ENCODE measurements at regions not wholly inside any gene's neighbourhood (a gene's known extent, or its start where the extent isn't known, plus 50 kb on each side); places are given as distances from the start of the nearest gene placed in this dataset.
A peak's percentile ranks its signal among the peaks of the same experiment; 100 is the strongest.

GRCh38 chrX:46447384-46447783, 97.8 kb downstream of the ZNF674 start:
- no peak for DNase-seq

- peak; percentile 92 for DNase-seq
These were observed 98.4 kb downstream of the ZNF674 start for GRCh38 chrX:46446727-46447378.

- peak; percentile 24 for DNase-seq
These were observed 101.2 kb downstream of the ZNF674 start for GRCh38 chrX:46444011-46444410.

DNA sequence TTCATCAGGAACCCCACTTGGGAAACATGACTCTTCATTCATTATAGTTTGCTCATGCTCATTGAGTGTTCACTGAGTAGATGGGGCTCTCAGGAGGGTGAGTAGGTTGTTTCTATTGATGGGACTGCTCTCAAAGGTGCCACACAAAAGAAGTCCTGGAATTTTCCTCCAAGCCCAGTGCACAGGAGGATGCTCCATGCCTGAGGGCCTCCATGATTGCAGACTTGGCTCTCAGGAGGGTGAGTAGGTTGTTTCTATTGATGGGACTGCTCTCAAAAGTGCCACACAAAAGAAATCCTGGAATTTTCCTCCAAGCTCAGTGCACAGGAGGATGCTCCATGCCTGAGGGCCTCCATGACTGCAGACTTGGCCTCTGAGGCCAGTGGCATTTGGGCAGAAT, 108.5 kb downstream of the ZNF674 start:
- DNase-seq: no peak

DNA sequence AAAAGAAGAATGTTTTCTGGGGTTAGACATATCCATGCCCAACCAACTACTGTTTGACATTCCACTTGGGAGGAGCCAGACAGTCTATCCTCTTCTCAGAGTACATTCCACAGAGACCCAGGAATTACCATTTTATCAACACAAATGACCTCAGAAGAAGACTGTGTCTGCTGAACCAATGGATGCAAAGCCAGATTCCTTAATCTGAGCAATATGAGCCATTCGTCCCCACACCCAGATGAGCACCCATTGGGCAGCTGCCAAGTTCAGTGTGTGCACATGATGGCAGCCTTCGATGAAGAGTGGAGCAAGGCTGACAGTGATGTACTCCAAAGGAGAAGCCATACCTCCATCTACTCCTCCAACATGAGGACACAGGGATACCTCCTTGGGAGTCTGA, 111.3 kb downstream of the ZNF674 start:
- no peak for DNase-seq

- DNase-seq: peak; percentile 79
These were observed 136.4 kb downstream of the ZNF674 start for GRCh38 chrX:46408553-46409407.

DNA sequence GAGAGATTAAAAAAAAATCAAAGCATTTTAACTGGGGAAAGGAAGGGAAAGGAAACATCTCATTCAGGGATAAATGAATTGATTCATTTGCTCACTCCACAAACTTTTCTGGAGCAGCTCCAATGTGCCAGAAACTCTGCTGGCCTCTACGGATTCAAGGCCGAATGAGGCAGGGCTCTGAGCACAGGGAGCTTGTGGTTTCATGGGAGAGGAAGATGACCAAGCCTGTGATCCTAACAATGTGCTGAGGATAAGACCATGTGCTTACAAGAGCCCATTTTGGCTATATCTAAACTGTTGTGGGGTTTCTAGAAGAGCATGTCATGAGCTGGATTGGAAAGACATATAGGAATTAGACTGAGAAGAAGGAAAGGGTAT, 137.5 kb downstream of the ZNF674 start:
- DNase-seq: no peak

DNA sequence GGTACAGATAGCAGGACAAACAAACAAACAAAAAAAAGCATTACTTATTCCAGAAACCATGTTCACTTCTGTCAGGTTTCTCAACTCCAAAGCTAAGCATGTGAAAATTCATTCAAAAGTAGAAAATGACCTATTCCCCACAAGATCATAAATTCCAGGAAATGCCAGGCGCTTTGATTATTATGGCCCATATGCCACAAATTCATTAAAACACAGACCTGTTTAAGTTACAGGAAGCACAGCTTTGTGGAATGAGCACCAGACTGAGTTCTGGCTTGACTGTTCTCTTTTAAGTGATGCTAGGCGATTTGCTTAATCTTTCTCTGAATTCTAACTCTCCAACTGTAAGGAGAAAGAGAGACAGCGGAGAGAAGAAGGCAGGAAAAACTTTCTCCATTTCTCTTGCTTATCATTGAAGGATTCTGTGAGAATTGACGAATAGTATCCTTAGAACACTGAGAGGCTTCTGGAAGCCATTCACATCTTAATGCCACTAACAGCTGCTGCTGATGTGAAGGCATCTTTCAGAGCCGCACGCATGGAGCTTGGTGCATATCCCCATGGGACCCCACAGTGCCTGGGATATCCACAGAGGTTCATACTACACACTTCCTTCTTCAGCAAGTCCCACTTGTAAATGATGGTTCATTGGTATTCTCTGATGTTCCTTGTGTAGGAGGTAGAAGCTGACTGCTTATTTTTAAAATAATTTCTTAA, 138.0 kb downstream of the ZNF674 start:
- DNase-seq: no peak

DNA sequence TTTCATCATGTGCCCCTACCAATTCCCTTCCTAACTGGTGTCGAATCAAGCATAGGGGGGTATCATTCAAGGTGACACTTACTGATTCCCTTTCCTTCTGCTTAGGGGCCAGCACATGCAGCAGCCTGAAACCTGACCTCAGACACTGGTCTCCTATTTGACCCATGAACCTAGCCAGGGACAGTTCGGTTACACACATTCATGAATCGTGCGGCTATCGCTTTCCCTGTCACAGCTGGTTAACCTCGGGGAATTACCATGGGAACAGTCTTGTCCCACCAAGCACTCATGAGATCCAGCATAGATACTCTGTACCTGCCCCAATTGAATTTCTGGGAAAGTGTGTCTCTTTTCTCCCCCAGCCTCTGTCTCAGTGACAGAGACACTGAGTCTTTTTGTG, 140.4 kb downstream of the ZNF674 start:
- DNase-seq: no peak

GRCh38 chrX:46400530-46401443, 144.4 kb downstream of the ZNF674 start:
- DNase-seq: no peak

GRCh38 chrX:46398874-46399273, 146.3 kb downstream of the ZNF674 start:
- no peak for DNase-seq

GRCh38 chrX:46398126-46398525, 147.1 kb downstream of the ZNF674 start:
- DNase-seq: no peak

- no peak for DNase-seq
These were observed 158.7 kb downstream of the ZNF674 start for GRCh38 chrX:46386511-46386910.

DNA sequence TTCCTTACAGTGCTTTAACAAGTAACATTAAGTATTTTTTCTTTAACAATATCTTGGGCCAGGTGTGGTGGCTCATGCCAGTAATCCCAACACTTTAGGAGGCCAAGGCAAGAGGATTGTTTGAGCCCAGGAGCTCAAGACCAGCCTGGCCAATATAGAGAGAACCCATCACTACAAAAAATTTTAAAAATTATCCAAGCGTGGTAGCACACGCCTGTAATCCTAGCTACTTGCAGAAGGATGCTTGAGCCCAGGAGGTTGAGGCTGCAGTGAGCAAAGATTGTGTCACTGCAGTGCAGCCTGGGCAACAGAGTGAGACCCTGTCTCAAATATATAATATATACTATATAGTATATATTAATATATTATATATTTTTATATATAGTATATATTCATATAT, 162.2 kb downstream of the ZNF674 start:
- no peak for DNase-seq

GRCh38 chrX:46382595-46382994, 162.6 kb downstream of the ZNF674 start:
- DNase-seq: no peak

DNA sequence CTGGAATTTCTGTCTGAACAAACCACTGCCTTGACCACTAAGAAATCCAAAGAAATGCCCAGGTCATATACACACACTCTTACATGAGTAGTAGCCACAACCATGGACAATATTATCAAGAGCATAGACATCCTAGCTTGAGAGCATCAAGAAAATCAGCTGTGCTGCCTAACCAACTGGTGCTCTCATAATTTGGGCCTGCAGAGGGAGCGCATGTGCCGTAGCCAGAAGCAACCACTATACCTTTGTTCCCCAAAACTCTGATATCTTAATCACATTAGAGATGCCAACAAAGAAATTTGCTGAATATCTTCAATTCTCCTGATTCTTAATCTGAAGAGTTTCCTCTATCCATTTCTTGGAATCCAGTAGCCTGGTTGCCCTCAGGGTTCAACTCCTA, 163.6 kb downstream of the ZNF674 start:
- no peak for DNase-seq

DNA sequence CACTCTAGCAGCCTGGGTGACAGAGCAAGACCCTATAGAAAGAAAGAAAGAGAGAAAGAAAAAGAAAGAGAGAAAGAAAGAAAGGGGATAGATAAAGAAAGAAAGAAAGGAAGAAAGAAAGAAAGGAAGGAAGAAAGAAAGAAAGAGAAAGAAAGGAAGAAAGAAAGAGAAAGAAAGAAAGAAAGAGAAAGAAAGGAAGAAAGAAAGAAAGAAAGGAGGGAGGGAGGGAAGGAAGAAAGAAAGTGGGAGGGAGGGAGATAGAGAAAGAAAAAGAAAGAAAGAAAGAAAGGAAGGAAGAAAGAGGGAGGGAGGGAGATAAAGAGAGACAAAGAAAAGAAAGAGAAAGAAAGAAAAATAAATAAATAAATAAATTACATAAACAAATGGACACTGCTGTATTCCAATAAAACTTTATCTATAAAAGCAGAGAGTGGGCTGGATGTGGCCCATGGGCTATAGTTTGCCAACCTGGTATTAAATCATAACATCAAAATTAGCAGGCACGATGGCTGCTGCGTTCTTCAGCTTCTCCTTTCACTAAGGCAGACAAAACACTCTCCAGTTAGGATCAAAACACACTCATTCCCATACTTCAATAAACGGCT, 165.0 kb downstream of the ZNF674 start:
- DNase-seq: no peak

DNA sequence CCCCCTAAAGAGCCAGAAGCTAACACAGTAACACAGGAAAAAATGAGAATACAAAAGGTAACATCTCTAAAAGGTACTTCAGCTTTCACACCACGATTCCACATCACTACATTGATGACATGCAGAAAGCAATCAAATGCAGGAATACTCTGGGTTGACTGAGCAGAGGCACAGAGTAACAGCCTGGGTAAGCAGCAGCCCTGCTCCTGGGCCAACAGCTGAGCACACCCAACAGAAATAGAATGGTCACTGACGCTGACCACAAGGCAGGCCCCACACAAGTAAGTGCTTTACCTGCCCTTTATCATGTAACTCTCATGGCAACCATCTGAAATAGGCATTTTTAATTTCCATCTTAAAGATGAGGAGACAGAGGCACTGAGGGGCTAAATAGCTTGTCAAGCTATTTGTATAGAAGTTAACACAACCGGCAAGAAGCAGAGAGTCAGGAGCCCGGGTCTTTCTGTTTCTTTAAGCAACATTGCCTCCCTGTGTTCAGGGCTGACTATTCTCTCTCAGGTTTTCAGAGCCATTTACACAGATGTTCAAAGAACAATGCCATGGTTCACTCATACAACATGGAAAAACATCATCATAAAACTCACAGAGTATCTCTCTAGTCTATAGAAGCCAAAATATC, 168.9 kb downstream of the ZNF674 start:
- DNase-seq: peak; percentile 20

DNA sequence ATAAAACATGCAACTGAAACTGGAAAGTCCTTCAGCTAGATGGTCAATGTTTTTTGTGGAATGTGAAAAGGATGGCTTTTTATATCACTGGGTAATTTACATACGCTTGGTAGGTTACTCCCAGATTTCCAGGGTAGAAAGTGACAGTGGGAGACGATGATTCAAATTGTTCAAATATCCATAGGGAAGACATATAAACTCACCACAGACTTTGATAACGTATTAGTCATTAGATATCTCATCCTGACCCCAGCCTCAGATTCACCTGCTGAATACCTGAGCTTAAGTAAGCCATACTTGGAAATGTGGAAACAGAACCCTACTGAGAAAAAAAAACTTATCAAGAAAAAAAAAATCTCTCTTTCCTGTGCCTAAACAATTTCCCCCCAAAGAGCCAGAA, 169.4 kb downstream of the ZNF674 start:
- no peak for DNase-seq

DNA sequence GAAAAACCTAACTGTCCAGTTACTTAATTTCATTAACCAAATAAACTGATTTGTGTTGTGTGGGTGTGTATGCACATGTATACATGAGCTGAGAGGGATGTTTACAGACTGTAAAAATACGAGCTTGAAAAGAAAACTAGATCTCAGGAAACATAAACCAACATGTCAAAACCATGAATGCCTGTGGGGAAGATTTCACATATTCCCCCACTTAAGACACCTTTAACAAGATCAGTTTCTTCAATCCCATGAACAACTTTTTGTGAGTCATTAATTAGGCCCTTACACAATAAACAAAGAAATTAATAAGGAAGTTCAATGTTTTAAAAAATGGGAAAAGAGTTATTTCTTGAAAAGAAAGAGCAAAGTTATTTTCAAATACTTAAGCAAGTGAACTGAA, 170.8 kb downstream of the ZNF674 start:
- DNase-seq: no peak

DNA sequence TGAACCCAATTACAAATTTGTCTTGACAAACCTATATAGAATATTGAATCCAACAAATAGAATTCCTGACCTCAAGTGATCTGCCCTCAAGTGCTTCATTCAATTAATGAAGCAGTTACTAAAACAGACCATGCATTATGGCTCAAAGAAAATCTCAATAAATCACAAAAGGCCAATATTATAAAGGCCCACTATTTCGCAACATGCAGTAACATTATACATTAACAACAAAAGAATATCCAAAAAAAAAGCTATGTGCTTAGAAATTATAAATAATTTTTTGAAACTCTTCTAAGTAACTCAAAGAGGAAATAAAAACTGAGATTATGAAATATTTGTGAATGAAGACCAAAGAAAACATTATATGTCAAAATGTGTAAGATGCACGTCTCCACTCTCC, 177.7 kb downstream of the ZNF674 start:
- DNase-seq: no peak

All from femur (tissue), 1 donor.